Activated naive CD8-positive, alpha-beta T cell treated with anti-CD3 and anti-CD28 coated beads for 36 hours (primary cell): ENCODE measurements at regions not wholly inside any gene's neighbourhood (a gene's known extent, or its start where the extent isn't known, plus 50 kb on each side); places are given as distances from the start of the nearest gene placed in this dataset.

Source experiments
- DNase-seq: peaks from one replicate; pipeline ENCODE4 v3.0.0; 2021
- H3K27ac Mint-ChIP-seq: one replicate; pipeline ENCODE4 v1.8.0; 2022; ENCODE audit warnings: mild to moderate bottlenecking, moderate library complexity, mixed read lengths
- H3K27me3 Mint-ChIP-seq: one replicate; pipeline ENCODE4 v1.8.0; 2022; ENCODE audit warnings: mild to moderate bottlenecking, mixed read lengths
- H3K36me3 Mint-ChIP-seq: one replicate; pipeline ENCODE4 v1.8.0; 2021; ENCODE audit warnings: mild to moderate bottlenecking, mixed read lengths
- H3K4me1 Mint-ChIP-seq: one replicate; pipeline ENCODE4 v1.8.0; 2021; ENCODE audit warnings: mixed read lengths
- H3K4me3 Mint-ChIP-seq: one replicate; pipeline ENCODE4 v1.8.0; 2022; ENCODE audit warnings: mild to moderate bottlenecking, moderate library complexity, mixed read lengths
- H3K9me3 Mint-ChIP-seq: one replicate; pipeline ENCODE4 v1.8.0; 2022; ENCODE audit warnings: mixed read lengths

GRCh38 chr2:121131375-121131774 is 153.6 kb downstream of the TFCP2L1 start:
- no peaks in the 10 kb centered on the region for H3K9me3 Mint-ChIP-seq
- no peak overlapping the region for H3K4me3 Mint-ChIP-seq
- no peaks in the 10 kb centered on the region for H3K27me3 Mint-ChIP-seq
- DNase-seq, result no peak
- H3K27ac Mint-ChIP-seq, result no peak overlapping the region
- no peaks in the 10 kb centered on the region for H3K4me1 Mint-ChIP-seq
- H3K36me3 Mint-ChIP-seq, result no peaks in the 10 kb centered on the region

GRCh38 chr2:121132054-121132761 is 152.8 kb downstream of the TFCP2L1 start:
- Mint-ChIP-seq H3K4me1 (no peaks in the 10 kb centered on the region), H3K27me3 (no peaks in the 10 kb centered on the region), H3K27ac (no peak overlapping the region), H3K36me3 (no peaks in the 10 kb centered on the region), H3K9me3 (no peaks in the 10 kb centered on the region), H3K4me3 (no peak overlapping the region)
- DNase-seq, result no peak

GRCh38 chr2:121132762-121133107 is 152.3 kb downstream of the TFCP2L1 start:
- Mint-ChIP-seq H3K4me1 (no peaks in the 10 kb centered on the region), H3K9me3 (no peaks in the 10 kb centered on the region), H3K27ac (no peak overlapping the region), H3K36me3 (no peaks in the 10 kb centered on the region), H3K4me3 (no peak overlapping the region), H3K27me3 (no peaks in the 10 kb centered on the region)
- DNase-seq, result no peak

- Mint-ChIP-seq H3K4me1 (no peaks in the 10 kb centered on the region), H3K9me3 (no peaks in the 10 kb centered on the region), H3K36me3 (no peaks in the 10 kb centered on the region), H3K27me3 (no peaks in the 10 kb centered on the region), H3K27ac (no peak overlapping the region), H3K4me3 (no peak overlapping the region)
- no peak for DNase-seq
These were observed 151.3 kb downstream of the TFCP2L1 start for GRCh38 chr2:121133551-121134319.

GRCh38 chr2:121134728-121135127 is 150.3 kb downstream of the TFCP2L1 start:
- Mint-ChIP-seq H3K9me3 (no peaks in the 10 kb centered on the region), H3K27ac (no peak overlapping the region), H3K4me3 (no peak overlapping the region), H3K4me1 (no peaks in the 10 kb centered on the region), H3K27me3 (no peaks in the 10 kb centered on the region), H3K36me3 (no peaks in the 10 kb centered on the region)
- no peak for DNase-seq

GRCh38 chr2:121135168-121135853 is 149.7 kb downstream of the TFCP2L1 start:
- no peak overlapping the region for H3K27ac Mint-ChIP-seq
- H3K27me3 Mint-ChIP-seq, result no peaks in the 10 kb centered on the region
- H3K9me3 Mint-ChIP-seq, result no peaks in the 10 kb centered on the region
- no peak for DNase-seq
- no peaks in the 10 kb centered on the region for H3K4me1 Mint-ChIP-seq
- no peaks in the 10 kb centered on the region for H3K36me3 Mint-ChIP-seq
- no peak overlapping the region for H3K4me3 Mint-ChIP-seq

- Mint-ChIP-seq H3K4me1 (no peaks in the 10 kb centered on the region), H3K36me3 (no peaks in the 10 kb centered on the region), H3K27ac (no peak overlapping the region), H3K4me3 (no peak overlapping the region), H3K27me3 (no peaks in the 10 kb centered on the region), H3K9me3 (no peaks in the 10 kb centered on the region)
- no peak for DNase-seq
These were observed 148.7 kb downstream of the TFCP2L1 start for GRCh38 chr2:121136323-121136722.

- Mint-ChIP-seq H3K9me3 (no peaks in the 10 kb centered on the region), H3K4me3 (no peak overlapping the region), H3K4me1 (no peaks in the 10 kb centered on the region), H3K27ac (no peak overlapping the region), H3K27me3 (no peaks in the 10 kb centered on the region), H3K36me3 (no peaks in the 10 kb centered on the region)
- no peak for DNase-seq
These were observed 147.4 kb downstream of the TFCP2L1 start for GRCh38 chr2:121137571-121137970.

- no peaks in the 10 kb centered on the region for H3K36me3 Mint-ChIP-seq
- DNase-seq, result no peak
- no peaks in the 10 kb centered on the region for H3K27me3 Mint-ChIP-seq
These were observed 144.3 kb downstream of the TFCP2L1 start for GRCh38 chr2:121140734-121141133.

GRCh38 chr2:121142452-121142851 is 142.6 kb downstream of the TFCP2L1 start:
- H3K4me3 Mint-ChIP-seq, result no peak overlapping the region
- H3K9me3 Mint-ChIP-seq, result no peaks in the 10 kb centered on the region
- H3K27me3 Mint-ChIP-seq, result no peaks in the 10 kb centered on the region
- no peaks in the 10 kb centered on the region for H3K4me1 Mint-ChIP-seq
- H3K27ac Mint-ChIP-seq, result no peak overlapping the region
- DNase-seq, result no peak
- H3K36me3 Mint-ChIP-seq, result no peaks in the 10 kb centered on the region

More at GRCh38 chr2:121140734-121141133, 144.3 kb downstream of the TFCP2L1 start:
- no peak overlapping the region for H3K4me3 Mint-ChIP-seq
- H3K9me3 Mint-ChIP-seq, result no peaks in the 10 kb centered on the region
- H3K4me1 Mint-ChIP-seq, result no peaks in the 10 kb centered on the region
- H3K27ac Mint-ChIP-seq, result no peak overlapping the region

GRCh38 chr2:121144111-121144510 is 140.9 kb downstream of the TFCP2L1 start:
- DNase-seq, result no peak
- H3K9me3 Mint-ChIP-seq, result no peaks in the 10 kb centered on the region
- H3K36me3 Mint-ChIP-seq, result no peaks in the 10 kb centered on the region
- peaks cover 4% of the 10 kb centered on the region for H3K27me3 Mint-ChIP-seq
- no peak overlapping the region for H3K27ac Mint-ChIP-seq
- no peak overlapping the region for H3K4me3 Mint-ChIP-seq
- no peaks in the 10 kb centered on the region for H3K4me1 Mint-ChIP-seq

GRCh38 chr2:121146630-121147029 is 138.4 kb downstream of the TFCP2L1 start:
- Mint-ChIP-seq H3K36me3 (no peaks in the 10 kb centered on the region), H3K4me1 (no peaks in the 10 kb centered on the region), H3K27me3 (peaks cover 4% of the 10 kb centered on the region), H3K27ac (no peak overlapping the region), H3K9me3 (no peaks in the 10 kb centered on the region), H3K4me3 (no peak overlapping the region)
- no peak for DNase-seq

GRCh38 chr2:121147766-121148165 is 137.2 kb downstream of the TFCP2L1 start:
- DNase-seq, result no peak
- no peaks in the 10 kb centered on the region for H3K9me3 Mint-ChIP-seq
- no peak overlapping the region for H3K27ac Mint-ChIP-seq
- no peaks in the 10 kb centered on the region for H3K36me3 Mint-ChIP-seq
- H3K4me3 Mint-ChIP-seq, result no peak overlapping the region
- no peaks in the 10 kb centered on the region for H3K4me1 Mint-ChIP-seq
- peaks cover 4% of the 10 kb centered on the region for H3K27me3 Mint-ChIP-seq

GRCh38 chr2:121148481-121148880 is 136.5 kb downstream of the TFCP2L1 start:
- no peak overlapping the region for H3K27ac Mint-ChIP-seq
- no peak overlapping the region for H3K4me3 Mint-ChIP-seq
- no peaks in the 10 kb centered on the region for H3K36me3 Mint-ChIP-seq
- no peak for DNase-seq
- H3K9me3 Mint-ChIP-seq, result no peaks in the 10 kb centered on the region
- peaks cover 4% of the 10 kb centered on the region for H3K27me3 Mint-ChIP-seq
- no peaks in the 10 kb centered on the region for H3K4me1 Mint-ChIP-seq

- H3K9me3 Mint-ChIP-seq, result no peaks in the 10 kb centered on the region
- no peak for DNase-seq
These were observed 135.6 kb downstream of the TFCP2L1 start for GRCh38 chr2:121149384-121149783.

More at GRCh38 chr2:121149384-121149783, 135.6 kb downstream of the TFCP2L1 start:
- Mint-ChIP-seq H3K27ac (no peak overlapping the region), H3K36me3 (no peaks in the 10 kb centered on the region), H3K27me3 (peaks cover 4% of the 10 kb centered on the region), H3K4me3 (no peak overlapping the region), H3K4me1 (no peaks in the 10 kb centered on the region)
